ENCODE measurements at regions not wholly inside any gene's neighbourhood (a gene's known extent, or its start where the extent isn't known, plus 50 kb on each side); places are given as distances from the start of the nearest gene placed in this dataset.

DNA sequence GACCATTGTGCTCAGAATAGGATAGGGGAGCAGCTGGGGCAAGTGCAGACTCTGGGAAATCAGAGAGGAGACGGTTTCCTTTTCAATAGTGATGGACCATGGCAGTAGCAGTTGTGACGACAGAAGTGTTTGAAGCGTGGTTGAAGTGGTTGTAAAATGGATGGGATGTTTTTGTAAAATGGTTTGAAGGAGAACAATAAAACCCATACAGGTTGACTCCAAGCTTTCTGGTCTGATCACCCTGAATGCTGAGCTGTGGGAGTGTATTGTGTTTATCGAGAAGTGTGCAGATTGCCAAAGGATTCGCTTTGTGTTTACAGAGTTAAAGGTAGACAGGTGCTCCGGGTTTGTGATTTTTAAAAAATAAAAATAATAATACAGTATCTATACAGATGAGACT is 255.2 kb upstream of the SULF2 start:
- TF ChIP-seq CTCF (IDR thresholded peaks at IDR 0.05) (no peak), POLR2A (IDR thresholded peaks at IDR 0.05) (no peak)

Measured in body of pancreas (tissue), 4 donors.